Panc1 (cell line): ENCODE measurements at regions not wholly inside any gene's neighbourhood (a gene's known extent, or its start where the extent isn't known, plus 50 kb on each side); places are given as distances from the start of the nearest gene placed in this dataset.

Experiments
- ATAC-seq: fragments of 200-7000 bp; cut with Tn5 transposase; 2 replicates; pipeline ENCODE4 v1.9.1; 2020; ENCODE audit warnings: mild to moderate bottlenecking, moderate library complexity
- BruUV-seq: library from RNA; stranded (reverse); fragments of 400-500 nt; replicated peaks from 2 replicates; lab custom pipeline; 2021; lab: Mats Ljungman, UMichigan
- CTCF ChIA-PET: fragments of 300-600 bp; sonication (Branson Sonifier 250); formaldehyde crosslinking; loops from one replicate; lab custom pipeline; 2022; ENCODE audit warnings: antibody characterized with exemption; lab: Charles Lee
- POLR2A ChIA-PET: fragments of 300-600 bp; sonication (Branson Sonifier 250); formaldehyde crosslinking; loops from one replicate; lab custom pipeline; 2022; ENCODE audit warnings: antibody characterized with exemption; lab: Charles Lee
- DNase-seq: peaks from one replicate; pipeline ENCODE4 v3.0.0-alpha.2; 2010; ENCODE audit warnings: low read depth, low spot score
- H3K27ac ChIP-seq: 2 replicates; pipeline ENCODE4 v1.5.1; 2011; ENCODE audit warnings: mild to moderate bottlenecking, low read length, inconsistent platforms
- H3K27me3 ChIP-seq: fragments of 200-500 bp; sonication (Bioruptor generic); 2 replicates; pipeline ENCODE4 v1.6.0; 2014; ENCODE audit warnings: low read length, inconsistent platforms; ENCODE audit not compliant: control insufficient read depth, insufficient read depth
- H3K36me3 ChIP-seq: fragments of 200-500 bp; sonication (Bioruptor generic); 2 replicates; pipeline ENCODE4 v1.5.1; 2014; ENCODE audit warnings: inconsistent platforms, mild to moderate bottlenecking, low read length, moderate library complexity; ENCODE audit not compliant: control insufficient read depth, insufficient read depth
- H3K4me1 ChIP-seq: 2 replicates; pipeline ENCODE4 v1.5.1; 2011; ENCODE audit warnings: inconsistent platforms, mild to moderate bottlenecking, low read length, moderate library complexity; ENCODE audit not compliant: control insufficient read depth, insufficient read depth
- H3K4me3 ChIP-seq, 2 experiments: 2 replicates each; pipeline ENCODE4 v1.5.1; 2011 to 2012; ENCODE audit warnings: low read depth in 2 of 2, low read length in 2 of 2, mild to moderate bottlenecking in 2 of 2, inconsistent platforms in 1 of 2, moderate library complexity in 1 of 2
- H3K9me3 ChIP-seq: fragments of 200-500 bp; sonication (Bioruptor generic); 2 replicates; pipeline ENCODE4 v1.5.1; 2014; ENCODE audit warnings: low read depth, mild to moderate bottlenecking, inconsistent platforms, low read length, moderate library complexity; ENCODE audit not compliant: control insufficient read depth, insufficient read depth
- POLR2AphosphoS5 ChIP-seq: IDR thresholded peaks from 2 replicates; pipeline ENCODE4 v1.6.1; 2012; ENCODE audit warnings: mild to moderate bottlenecking, low read depth, low read length, moderate library complexity
- SIN3A ChIP-seq: IDR thresholded peaks from 2 replicates; pipeline ENCODE4 v1.6.1; 2012; ENCODE audit warnings: low read depth, mild to moderate bottlenecking, low read length, moderate library complexity, borderline replicate concordance; ENCODE audit not compliant: insufficient read depth
- TCF7L2 ChIP-seq: IDR thresholded peaks from 2 replicates; pipeline ENCODE4 v1.6.1; 2011; ENCODE audit warnings: mild to moderate bottlenecking, low read depth, low read length, inconsistent platforms
- in situ Hi-C: cut with HindIII; loops from 2 replicates; pipeline ENCODE4 v1.10.0; 2016; ENCODE audit warnings: low sequenced_read_pairs, low pct_unique_long_range_greater_than_20kb
- intact Hi-C: fragments of 100-400 bp; cut with micrococcal nuclease; formaldehyde crosslinking; loops from one replicate; pipeline ENCODE4 v1.10.0; 2022; ENCODE audit not compliant: unreplicated experiment
- TF ChIP-seq, protein P1 (sequence below), 2 experiments: IDR thresholded peaks; 2 replicates each; pipeline ENCODE4 v1.6.1; 2011 to 2012; ENCODE audit warnings: low read depth in 2 of 2, control low read depth in 1 of 2, low read length in 1 of 2, mild to moderate bottlenecking in 1 of 2, moderate library complexity in 1 of 2; ENCODE audit not compliant: insufficient read depth in 1 of 2
- TF ChIP-seq, protein P2 (sequence below): fragments of 450-650 bp; IDR thresholded peaks from 2 replicates; pipeline ENCODE4 v1.5.1; 2017; ENCODE audit warnings: mild to moderate bottlenecking

DNA sequence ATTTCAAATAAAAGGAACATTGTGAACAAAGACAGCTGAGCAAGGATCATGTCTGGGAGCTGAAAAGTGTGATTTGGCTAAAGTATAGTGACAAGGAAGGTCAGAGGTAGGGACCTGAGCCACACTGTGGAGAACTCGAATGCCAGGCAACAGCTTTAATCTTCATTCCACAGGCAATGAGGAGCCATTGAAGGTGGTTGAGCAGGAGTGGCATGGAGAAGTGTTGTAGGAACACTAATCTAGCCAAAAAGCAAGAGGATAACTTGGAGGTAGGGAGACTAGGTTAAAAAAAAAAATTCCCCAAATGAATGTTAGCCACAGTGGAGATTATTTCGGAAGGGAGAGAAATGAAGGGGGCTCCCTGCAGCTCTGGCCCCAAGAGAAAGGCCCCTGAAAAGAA is 286.9 kb downstream of the BCOR start:
- ChIA-PET POLR2A (no interaction called here), CTCF (interaction anchor here (0.7 kb wide), 1 partner anchor 12 kb away, joined by 3 read pairs; no protein-coding TSS in a partner anchor)
- in situ Hi-C loops, result no loop called here
- Histone ChIP-seq H3K9me3 (no peaks in the 10 kb centered on the region), H3K4me1 (no peaks in the 10 kb centered on the region), H3K36me3 (no peaks in the 10 kb centered on the region), H3K27me3 (no peaks in the 10 kb centered on the region), H3K4me3 (no peak overlapping the region), H3K27ac (no peak overlapping the region)
- no TSS peak for BruUV-seq
- no peak for TF ChIP-seq POLR2AphosphoS5
- TF ChIP-seq, protein P1, sequence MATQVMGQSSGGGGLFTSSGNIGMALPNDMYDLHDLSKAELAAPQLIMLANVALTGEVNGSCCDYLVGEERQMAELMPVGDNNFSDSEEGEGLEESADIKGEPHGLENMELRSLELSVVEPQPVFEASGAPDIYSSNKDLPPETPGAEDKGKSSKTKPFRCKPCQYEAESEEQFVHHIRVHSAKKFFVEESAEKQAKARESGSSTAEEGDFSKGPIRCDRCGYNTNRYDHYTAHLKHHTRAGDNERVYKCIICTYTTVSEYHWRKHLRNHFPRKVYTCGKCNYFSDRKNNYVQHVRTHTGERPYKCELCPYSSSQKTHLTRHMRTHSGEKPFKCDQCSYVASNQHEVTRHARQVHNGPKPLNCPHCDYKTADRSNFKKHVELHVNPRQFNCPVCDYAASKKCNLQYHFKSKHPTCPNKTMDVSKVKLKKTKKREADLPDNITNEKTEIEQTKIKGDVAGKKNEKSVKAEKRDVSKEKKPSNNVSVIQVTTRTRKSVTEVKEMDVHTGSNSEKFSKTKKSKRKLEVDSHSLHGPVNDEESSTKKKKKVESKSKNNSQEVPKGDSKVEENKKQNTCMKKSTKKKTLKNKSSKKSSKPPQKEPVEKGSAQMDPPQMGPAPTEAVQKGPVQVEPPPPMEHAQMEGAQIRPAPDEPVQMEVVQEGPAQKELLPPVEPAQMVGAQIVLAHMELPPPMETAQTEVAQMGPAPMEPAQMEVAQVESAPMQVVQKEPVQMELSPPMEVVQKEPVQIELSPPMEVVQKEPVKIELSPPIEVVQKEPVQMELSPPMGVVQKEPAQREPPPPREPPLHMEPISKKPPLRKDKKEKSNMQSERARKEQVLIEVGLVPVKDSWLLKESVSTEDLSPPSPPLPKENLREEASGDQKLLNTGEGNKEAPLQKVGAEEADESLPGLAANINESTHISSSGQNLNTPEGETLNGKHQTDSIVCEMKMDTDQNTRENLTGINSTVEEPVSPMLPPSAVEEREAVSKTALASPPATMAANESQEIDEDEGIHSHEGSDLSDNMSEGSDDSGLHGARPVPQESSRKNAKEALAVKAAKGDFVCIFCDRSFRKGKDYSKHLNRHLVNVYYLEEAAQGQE (IDR thresholded peaks at IDR 0.05; ENCODE audit: insufficient read depth in 1 of 2, low read depth in 2 of 2, low read length in 1 of 2), result no peak
- DNase-seq (no peak), ATAC-seq (no peak)
- intact Hi-C loops, result loop anchor here (10.0 kb wide), 1 partner anchor 274 kb away; no protein-coding TSS in a partner anchor

DNA sequence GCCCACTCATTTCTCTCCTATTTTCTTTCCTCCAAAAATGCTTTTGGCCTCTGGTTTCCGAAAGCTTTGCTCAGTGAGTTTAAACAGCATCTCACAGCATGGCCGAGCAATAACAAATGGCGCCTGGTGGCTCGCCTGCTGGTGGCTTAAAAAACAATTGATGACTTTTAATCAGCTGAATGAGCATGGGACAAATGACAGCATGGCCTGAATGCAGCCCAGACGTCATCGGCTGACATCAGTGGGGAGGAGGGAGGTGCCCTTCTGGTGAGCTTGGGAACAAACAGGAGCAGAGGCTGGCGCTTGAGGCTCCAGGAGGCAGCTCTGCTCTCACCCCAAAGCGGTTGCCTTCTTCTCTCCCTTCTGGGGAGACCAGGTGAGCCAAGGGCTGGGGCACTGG is 286.4 kb downstream of the BCOR start:
- DNase-seq, result no peak
- intact Hi-C loops (loop anchor here (10.0 kb wide), 1 partner anchor 273 kb away; no protein-coding TSS in a partner anchor), in situ Hi-C loops (no loop called here)
- ChIA-PET CTCF (no interaction called here), POLR2A (no interaction called here)
- BruUV-seq, result no TSS peak
- no peaks in the 10 kb centered on the region for H3K4me1 ChIP-seq
- no peaks in the 10 kb centered on the region for H3K36me3 ChIP-seq
- no peaks in the 10 kb centered on the region for H3K9me3 ChIP-seq
- H3K27me3 ChIP-seq, result no peaks in the 10 kb centered on the region
- TF ChIP-seq SIN3A, result no peak
- TF ChIP-seq, protein P1 (IDR thresholded peaks at IDR 0.05; ENCODE audit: insufficient read depth in 1 of 2, low read depth in 2 of 2, low read length in 1 of 2), result no peak
- TF ChIP-seq, protein P2, sequence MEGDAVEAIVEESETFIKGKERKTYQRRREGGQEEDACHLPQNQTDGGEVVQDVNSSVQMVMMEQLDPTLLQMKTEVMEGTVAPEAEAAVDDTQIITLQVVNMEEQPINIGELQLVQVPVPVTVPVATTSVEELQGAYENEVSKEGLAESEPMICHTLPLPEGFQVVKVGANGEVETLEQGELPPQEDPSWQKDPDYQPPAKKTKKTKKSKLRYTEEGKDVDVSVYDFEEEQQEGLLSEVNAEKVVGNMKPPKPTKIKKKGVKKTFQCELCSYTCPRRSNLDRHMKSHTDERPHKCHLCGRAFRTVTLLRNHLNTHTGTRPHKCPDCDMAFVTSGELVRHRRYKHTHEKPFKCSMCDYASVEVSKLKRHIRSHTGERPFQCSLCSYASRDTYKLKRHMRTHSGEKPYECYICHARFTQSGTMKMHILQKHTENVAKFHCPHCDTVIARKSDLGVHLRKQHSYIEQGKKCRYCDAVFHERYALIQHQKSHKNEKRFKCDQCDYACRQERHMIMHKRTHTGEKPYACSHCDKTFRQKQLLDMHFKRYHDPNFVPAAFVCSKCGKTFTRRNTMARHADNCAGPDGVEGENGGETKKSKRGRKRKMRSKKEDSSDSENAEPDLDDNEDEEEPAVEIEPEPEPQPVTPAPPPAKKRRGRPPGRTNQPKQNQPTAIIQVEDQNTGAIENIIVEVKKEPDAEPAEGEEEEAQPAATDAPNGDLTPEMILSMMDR, result no peak
- TF ChIP-seq TCF7L2, result no peak
- TF ChIP-seq POLR2AphosphoS5, result no peak
- no peak overlapping the region for H3K27ac ChIP-seq
- no peak for ATAC-seq
- H3K4me3 ChIP-seq, result no peak overlapping the region
